ENCODE measurements at regions not wholly inside any gene's neighbourhood (a gene's known extent, or its start where the extent isn't known, plus 50 kb on each side); places are given as distances from the start of the nearest gene placed in this dataset.

DNA sequence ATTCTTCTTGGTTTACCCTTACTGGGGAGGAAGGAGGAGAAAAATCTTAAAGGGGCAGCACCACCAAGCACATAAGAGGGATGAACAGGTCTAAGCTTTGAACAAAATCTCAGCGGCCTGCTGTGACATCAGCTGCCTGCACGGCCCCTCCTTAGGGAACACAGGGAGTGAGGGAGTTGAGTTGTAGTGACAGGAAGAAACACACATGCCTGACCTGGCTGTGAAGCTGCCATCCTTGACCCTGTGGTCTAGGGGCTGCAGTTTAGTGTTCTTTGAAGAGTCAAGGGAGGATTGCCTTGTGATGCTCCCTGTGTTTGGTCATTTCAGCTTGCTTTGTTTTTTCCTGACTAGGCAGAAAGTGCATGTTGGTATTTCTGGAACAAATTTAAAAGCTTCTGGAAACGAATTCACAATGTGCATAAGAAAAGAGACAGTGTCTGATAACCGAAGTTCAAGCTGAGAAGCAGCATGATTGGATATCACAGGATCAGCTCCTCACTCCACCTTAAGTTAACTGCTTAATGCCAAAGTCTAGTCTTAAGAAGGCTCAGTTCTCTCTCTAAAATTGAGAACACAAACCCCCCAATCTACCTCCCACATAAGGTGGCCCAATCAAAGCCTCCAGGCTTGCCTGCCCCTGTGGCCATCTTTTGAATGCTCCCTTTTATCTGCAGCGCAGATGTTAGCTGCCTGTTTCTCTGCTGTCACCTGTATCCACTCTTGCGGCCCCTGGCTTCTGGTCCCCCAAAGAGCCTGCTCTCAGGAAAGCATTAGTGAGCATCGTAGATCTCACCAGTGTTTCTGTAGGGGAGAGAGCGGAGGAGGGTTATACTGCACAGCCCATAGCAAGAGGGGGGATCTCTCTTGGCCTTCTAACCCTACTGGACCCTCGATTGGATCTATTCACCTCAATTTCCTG is 82.2 kb downstream of the SCN11A start:
- TF ChIP-seq CTCF (IDR thresholded peaks at IDR 0.05) (no peak), POLR2A (IDR thresholded peaks at IDR 0.05) (no peak)

Measured in lower leg skin (tissue), 3 donors.